GM18519 (cell line): ENCODE measurements at regions not wholly inside any gene's neighbourhood (a gene's known extent, or its start where the extent isn't known, plus 50 kb on each side); places are given as distances from the start of the nearest gene placed in this dataset.
"Not testable (repeated sequence)": the region's sequence is repeated elsewhere in the genome, so short reads cannot be mapped to it uniquely, and the experiment has no call there.

ENCODE experiments used
- ATAC-seq: cut with Tn5 transposase; IDR thresholded peaks from one replicate; pipeline ENCODE4 v1.9.1; 2021; ENCODE audit warnings: mild to moderate bottlenecking, moderate library complexity; ENCODE audit not compliant: unreplicated experiment, low FRiP score

GRCh38 chr7:155377071-155377837 lies 79.6 kb downstream of the INSIG1 start:
- no peak for ATAC-seq

GRCh38 chr7:155377838-155378579 lies 79.9 kb upstream of the EN2 start:
- ATAC-seq: no peak

GRCh38 chr7:155378580-155378934 lies 79.4 kb upstream of the EN2 start:
- no peak for ATAC-seq

GRCh38 chr7:155378959-155379871 lies 78.7 kb upstream of the EN2 start:
- ATAC-seq: no peak

- peak; percentile 73 for ATAC-seq
Observed at GRCh38 chr7:155380221-155380861, 77.6 kb upstream of the EN2 start.

- no peak for ATAC-seq
Observed at GRCh38 chr7:155380976-155381851, 76.7 kb upstream of the EN2 start.

- no peak for ATAC-seq
Observed at GRCh38 chr7:155381852-155382801, 75.8 kb upstream of the EN2 start.

- ATAC-seq: no peak
Observed at GRCh38 chr7:155382802-155383171, 75.1 kb upstream of the EN2 start.

GRCh38 chr7:155383756-155384491 lies 74.0 kb upstream of the EN2 start:
- no peak for ATAC-seq

GRCh38 chr7:155384751-155385150 lies 73.2 kb upstream of the EN2 start:
- no peak for ATAC-seq

- ATAC-seq: not testable (repeated sequence)
Observed at GRCh38 chr7:155385182-155385581, 72.7 kb upstream of the EN2 start.

GRCh38 chr7:155386608-155387007 lies 71.3 kb upstream of the EN2 start:
- ATAC-seq: no peak

GRCh38 chr7:155387066-155387620 lies 70.8 kb upstream of the EN2 start:
- no peak for ATAC-seq

- ATAC-seq: no peak
Observed at GRCh38 chr7:155388561-155388960, 69.4 kb upstream of the EN2 start.

GRCh38 chr7:155391414-155391813 lies 66.5 kb upstream of the EN2 start:
- ATAC-seq: no peak

- ATAC-seq: no peak
Observed at GRCh38 chr7:155392726-155393570, 65.0 kb upstream of the EN2 start.

- no peak for ATAC-seq
Observed at GRCh38 chr7:155394413-155394812, 63.5 kb upstream of the EN2 start.
